ENCODE measurements at regions not wholly inside any gene's neighbourhood (a gene's known extent, or its start where the extent isn't known, plus 50 kb on each side); places are given as distances from the start of the nearest gene placed in this dataset.

DNA sequence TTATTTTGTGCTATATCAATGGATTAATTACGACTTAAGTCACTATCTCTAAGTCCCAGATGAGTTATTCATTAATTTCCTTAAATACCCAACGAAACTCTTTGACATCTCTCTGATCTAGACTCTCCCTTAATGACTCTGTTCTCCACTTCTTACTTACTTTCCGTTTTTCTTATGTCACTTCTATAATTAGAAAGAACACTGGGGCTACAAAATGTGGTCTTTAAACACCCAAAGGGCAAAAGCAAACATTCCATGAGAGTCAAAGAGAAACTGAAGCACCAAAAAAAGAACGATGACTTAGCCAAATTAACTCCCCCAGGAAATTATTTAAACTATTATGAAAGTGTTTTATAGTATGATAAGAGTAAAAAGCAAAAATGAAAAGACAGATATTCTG is 166.4 kb upstream of the UBE2E2 start:
- no TSS peak for BruUV-seq (replicated peaks)
- in situ Hi-C loops (cut with HindIII; ENCODE audit: extremely low pct_ligation_motif_present, low pct_unique_long_range_greater_than_20kb), result no loop called here
- no peak for TF ChIP-seq POLR2G (IDR thresholded peaks at IDR 0.05; ENCODE audit: low read depth, low read length)
- no peak for TF ChIP-seq ZNF549 (CRISPR knock-in tag; IDR thresholded peaks at IDR 0.05)
- no peak for TF ChIP-seq GTF2F1 (IDR thresholded peaks at IDR 0.05; ENCODE audit: low read length)
- TF ChIP-seq NFKBIZ (CRISPR knock-in tag; IDR thresholded peaks at IDR 0.05), result no peak
- no peak for TF ChIP-seq POLR2AphosphoS5 (IDR thresholded peaks at IDR 0.05; ENCODE audit: low read depth, low read length)
- TF ChIP-seq ZNF547 (CRISPR knock-in tag; IDR thresholded peaks at IDR 0.05), result no peak
- no peak for TF ChIP-seq FOXA1 (IDR thresholded peaks at IDR 0.05)
- TF ChIP-seq FOXA1 (CRISPR knock-in tag; IDR thresholded peaks at IDR 0.05), result no peak
- TF ChIP-seq ZSCAN20 (CRISPR knock-in tag; IDR thresholded peaks at IDR 0.05; ENCODE audit: borderline replicate concordance), result no peak
- no peak for TF ChIP-seq GATA4 (IDR thresholded peaks at IDR 0.05; ENCODE audit: borderline replicate concordance, low read depth)
- no peak for TF ChIP-seq SKI (IDR thresholded peaks at IDR 0.05; ENCODE audit: partially characterized antibody)
- no peak for TF ChIP-seq BHLHE40 (IDR thresholded peaks at IDR 0.05; ENCODE audit: low read length)
- TF ChIP-seq, protein P1, sequence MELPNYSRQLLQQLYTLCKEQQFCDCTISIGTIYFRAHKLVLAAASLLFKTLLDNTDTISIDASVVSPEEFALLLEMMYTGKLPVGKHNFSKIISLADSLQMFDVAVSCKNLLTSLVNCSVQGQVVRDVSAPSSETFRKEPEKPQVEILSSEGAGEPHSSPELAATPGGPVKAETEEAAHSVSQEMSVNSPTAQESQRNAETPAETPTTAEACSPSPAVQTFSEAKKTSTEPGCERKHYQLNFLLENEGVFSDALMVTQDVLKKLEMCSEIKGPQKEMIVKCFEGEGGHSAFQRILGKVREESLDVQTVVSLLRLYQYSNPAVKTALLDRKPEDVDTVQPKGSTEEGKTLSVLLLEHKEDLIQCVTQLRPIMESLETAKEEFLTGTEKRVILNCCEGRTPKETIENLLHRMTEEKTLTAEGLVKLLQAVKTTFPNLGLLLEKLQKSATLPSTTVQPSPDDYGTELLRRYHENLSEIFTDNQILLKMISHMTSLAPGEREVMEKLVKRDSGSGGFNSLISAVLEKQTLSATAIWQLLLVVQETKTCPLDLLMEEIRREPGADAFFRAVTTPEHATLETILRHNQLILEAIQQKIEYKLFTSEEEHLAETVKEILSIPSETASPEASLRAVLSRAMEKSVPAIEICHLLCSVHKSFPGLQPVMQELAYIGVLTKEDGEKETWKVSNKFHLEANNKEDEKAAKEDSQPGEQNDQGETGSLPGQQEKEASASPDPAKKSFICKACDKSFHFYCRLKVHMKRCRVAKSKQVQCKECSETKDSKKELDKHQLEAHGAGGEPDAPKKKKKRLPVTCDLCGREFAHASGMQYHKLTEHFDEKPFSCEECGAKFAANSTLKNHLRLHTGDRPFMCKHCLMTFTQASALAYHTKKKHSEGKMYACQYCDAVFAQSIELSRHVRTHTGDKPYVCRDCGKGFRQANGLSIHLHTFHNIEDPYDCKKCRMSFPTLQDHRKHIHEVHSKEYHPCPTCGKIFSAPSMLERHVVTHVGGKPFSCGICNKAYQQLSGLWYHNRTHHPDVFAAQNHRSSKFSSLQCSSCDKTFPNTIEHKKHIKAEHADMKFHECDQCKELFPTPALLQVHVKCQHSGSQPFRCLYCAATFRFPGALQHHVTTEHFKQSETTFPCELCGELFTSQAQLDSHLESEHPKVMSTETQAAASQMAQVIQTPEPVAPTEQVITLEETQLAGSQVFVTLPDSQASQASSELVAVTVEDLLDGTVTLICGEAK (IDR thresholded peaks at IDR 0.05), result no peak
- TF ChIP-seq, protein P1 (CRISPR knock-in tag; IDR thresholded peaks at IDR 0.05), result no peak
- TF ChIP-seq, protein P2, sequence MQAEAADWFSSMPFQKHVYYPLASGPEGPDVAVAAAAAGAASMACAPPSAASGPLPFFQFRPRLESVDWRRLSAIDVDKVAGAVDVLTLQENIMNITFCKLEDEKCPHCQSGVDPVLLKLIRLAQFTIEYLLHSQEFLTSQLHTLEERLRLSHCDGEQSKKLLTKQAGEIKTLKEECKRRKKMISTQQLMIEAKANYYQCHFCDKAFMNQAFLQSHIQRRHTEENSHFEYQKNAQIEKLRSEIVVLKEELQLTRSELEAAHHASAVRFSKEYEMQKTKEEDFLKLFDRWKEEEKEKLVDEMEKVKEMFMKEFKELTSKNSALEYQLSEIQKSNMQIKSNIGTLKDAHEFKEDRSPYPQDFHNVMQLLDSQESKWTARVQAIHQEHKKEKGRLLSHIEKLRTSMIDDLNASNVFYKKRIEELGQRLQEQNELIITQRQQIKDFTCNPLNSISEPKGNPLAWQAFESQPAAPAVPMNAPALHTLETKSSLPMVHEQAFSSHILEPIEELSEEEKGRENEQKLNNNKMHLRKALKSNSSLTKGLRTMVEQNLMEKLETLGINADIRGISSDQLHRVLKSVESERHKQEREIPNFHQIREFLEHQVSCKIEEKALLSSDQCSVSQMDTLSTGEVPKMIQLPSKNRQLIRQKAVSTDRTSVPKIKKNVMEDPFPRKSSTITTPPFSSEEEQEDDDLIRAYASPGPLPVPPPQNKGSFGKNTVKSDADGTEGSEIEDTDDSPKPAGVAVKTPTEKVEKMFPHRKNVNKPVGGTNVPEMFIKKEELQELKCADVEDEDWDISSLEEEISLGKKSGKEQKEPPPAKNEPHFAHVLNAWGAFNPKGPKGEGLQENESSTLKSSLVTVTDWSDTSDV (CRISPR knock-in tag; IDR thresholded peaks at IDR 0.05), result no peak
- TF ChIP-seq ZNF766 (CRISPR knock-in tag; IDR thresholded peaks at IDR 0.05; ENCODE audit: borderline replicate concordance), result no peak
- no peak for TF ChIP-seq ZBTB20 (CRISPR knock-in tag; IDR thresholded peaks at IDR 0.05; ENCODE audit: borderline replicate concordance, low read depth)

More for the DNA sequence above, 166.4 kb upstream of the UBE2E2 start:
- Histone ChIP-seq H3K9me3 (ENCODE audit: low read length) (no peaks in the 10 kb centered on the region), H3K4me2 (ENCODE audit: low read depth, low read length) (no peak overlapping the region), H3K79me2 (ENCODE audit: insufficient read depth, low read length) (no peaks in the 10 kb centered on the region), H3K27ac (ENCODE audit: extremely low read length, insufficient read depth, low read length) (no peak overlapping the region), H3K27me3 (ENCODE audit: control insufficient read depth in 1 of 2, insufficient read depth in 2 of 2, low read length in 2 of 2) (no peaks in the 10 kb centered on the region; a peak in 1 of 5 replicates), H3K36me3 (replicated peaks in 1 of 2; ENCODE audit: control insufficient read depth in 1 of 2, insufficient read depth in 2 of 2, low read length in 2 of 2) (no peaks in the 10 kb centered on the region), H3K4me3 (replicated peaks in 1 of 3; ENCODE audit: insufficient read depth in 1 of 3, low read depth in 2 of 3, low read length in 3 of 3) (no peak overlapping the region), H3K4me1 (ENCODE audit: insufficient read depth, low read length) (peaks cover 6% of the 10 kb centered on the region; the same call in 1 of the 2 replicates), H2AFZ (ENCODE audit: low read length) (no peak overlapping the region), H3K9ac (ENCODE audit: insufficient read depth, low read depth, low read length) (no peak overlapping the region), H4K20me1 (ENCODE audit: insufficient read depth, low read length) (no peaks in the 10 kb centered on the region)
- no peak for FAIRE-seq
- no peak for ATAC-seq
- CTCF ChIA-PET (ENCODE audit: low intra/inter-chr PET ratio, low total read pairs), result no interaction called here
- intact Hi-C loops (cut with micrococcal nuclease; ENCODE audit: unreplicated experiment), result no loop called here
- WGBS (ENCODE audit: low lambda C conversion rate), result 1% methylated on average over 4 of the region's 4 CpGs
- POLR2A ChIA-PET, result no interaction called here
- DNase-seq (ENCODE audit: low spot score), result no peak

Measured in HepG2 (cell line).